ENCODE measurements at regions not wholly inside any gene's neighbourhood (a gene's known extent, or its start where the extent isn't known, plus 50 kb on each side); places are given as distances from the start of the nearest gene placed in this dataset.

DNA sequence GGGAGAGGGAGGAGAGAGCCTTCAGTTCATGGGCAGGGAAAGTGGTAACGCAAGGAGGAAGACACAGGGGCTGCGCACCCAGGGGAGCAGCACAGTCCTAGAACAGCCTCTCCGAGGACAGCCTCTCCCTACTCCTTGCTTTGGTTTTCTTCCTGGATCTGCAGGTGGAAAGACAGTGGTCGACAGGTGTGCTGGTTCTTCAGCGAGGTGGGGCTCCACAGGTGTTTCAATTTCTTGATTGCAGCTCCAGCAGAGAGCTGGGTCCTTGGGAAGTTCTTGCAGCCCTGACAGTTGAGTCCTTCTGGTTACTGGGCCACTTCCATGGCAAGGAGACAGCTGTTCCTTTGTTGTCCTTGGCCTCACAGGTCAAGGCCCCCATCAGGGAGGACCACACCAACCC is 220.7 kb upstream of the NR2F2 start:
- H3K27me3 ChIP-seq, result no peaks in the 10 kb centered on the region
- no peak overlapping the region for H3K27ac ChIP-seq
- H3K4me1 ChIP-seq, result no peaks in the 10 kb centered on the region
- DNase-seq, result no peak
- H3K4me3 ChIP-seq, result no peak overlapping the region
- no peaks in the 10 kb centered on the region for H3K36me3 ChIP-seq
- TF ChIP-seq, protein P1, sequence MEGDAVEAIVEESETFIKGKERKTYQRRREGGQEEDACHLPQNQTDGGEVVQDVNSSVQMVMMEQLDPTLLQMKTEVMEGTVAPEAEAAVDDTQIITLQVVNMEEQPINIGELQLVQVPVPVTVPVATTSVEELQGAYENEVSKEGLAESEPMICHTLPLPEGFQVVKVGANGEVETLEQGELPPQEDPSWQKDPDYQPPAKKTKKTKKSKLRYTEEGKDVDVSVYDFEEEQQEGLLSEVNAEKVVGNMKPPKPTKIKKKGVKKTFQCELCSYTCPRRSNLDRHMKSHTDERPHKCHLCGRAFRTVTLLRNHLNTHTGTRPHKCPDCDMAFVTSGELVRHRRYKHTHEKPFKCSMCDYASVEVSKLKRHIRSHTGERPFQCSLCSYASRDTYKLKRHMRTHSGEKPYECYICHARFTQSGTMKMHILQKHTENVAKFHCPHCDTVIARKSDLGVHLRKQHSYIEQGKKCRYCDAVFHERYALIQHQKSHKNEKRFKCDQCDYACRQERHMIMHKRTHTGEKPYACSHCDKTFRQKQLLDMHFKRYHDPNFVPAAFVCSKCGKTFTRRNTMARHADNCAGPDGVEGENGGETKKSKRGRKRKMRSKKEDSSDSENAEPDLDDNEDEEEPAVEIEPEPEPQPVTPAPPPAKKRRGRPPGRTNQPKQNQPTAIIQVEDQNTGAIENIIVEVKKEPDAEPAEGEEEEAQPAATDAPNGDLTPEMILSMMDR (IDR thresholded peaks at IDR 0.05), result no peak
- intact Hi-C loops (cut with DNase I; ENCODE audit: low total_unique reads), result no loop called here
- H3K9me3 ChIP-seq, result no peaks in the 10 kb centered on the region

DNA sequence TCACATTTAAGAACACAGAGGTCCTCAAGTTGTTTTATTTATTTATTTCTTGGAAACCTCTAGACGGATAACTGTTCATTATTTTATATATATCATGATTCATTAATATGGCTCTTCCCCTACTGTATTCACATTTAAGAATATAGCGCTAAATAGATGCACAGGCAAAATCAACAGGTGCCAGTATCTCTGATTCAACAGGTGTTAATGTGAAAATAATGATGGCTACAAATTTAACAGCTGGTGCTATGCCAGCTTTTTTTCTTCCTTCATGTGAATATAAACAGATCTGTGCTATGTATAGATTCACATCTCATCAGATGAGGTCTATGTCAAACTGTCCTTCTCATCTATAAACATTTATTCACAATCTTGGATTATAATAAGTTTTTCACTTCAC is 218.5 kb upstream of the NR2F2 start:
- intact Hi-C loops (cut with DNase I; ENCODE audit: low total_unique reads), result no loop called here
- no peaks in the 10 kb centered on the region for H3K27me3 ChIP-seq
- no peaks in the 10 kb centered on the region for H3K36me3 ChIP-seq
- no peak for DNase-seq
- no peaks in the 10 kb centered on the region for H3K4me1 ChIP-seq
- TF ChIP-seq, protein P1 (IDR thresholded peaks at IDR 0.05), result no peak
- no peak overlapping the region for H3K4me3 ChIP-seq
- H3K9me3 ChIP-seq, result no peaks in the 10 kb centered on the region
- H3K27ac ChIP-seq, result no peak overlapping the region

DNA sequence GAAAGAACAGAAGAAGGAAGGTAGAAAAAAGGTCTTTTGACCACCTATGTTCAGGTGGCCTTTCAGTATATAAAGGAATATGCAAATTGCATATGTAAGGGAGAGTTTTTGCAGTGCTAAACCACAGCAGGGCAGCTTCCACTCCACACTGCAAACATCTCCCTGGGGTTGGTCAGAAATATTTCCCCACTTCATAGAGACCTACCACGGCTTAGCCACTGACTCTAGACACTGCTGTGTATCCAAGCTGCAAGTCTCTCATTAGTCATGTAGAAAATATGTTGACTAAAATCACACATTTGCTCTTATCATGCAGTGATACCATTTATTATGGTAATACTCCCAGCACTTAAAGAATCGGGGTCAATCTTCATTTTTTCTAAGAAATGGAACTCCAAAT is 214.9 kb upstream of the NR2F2 start:
- H3K4me3 ChIP-seq, result no peak overlapping the region
- H3K4me1 ChIP-seq, result peaks cover 0 to 1% (median 0%) of the 10 kb centered on the region in 4 donors
- H3K9me3 ChIP-seq, result no peaks in the 10 kb centered on the region
- H3K27me3 ChIP-seq, result no peaks in the 10 kb centered on the region
- intact Hi-C loops (cut with DNase I; ENCODE audit: low total_unique reads), result no loop called here
- no peak for DNase-seq
- H3K36me3 ChIP-seq, result no peaks in the 10 kb centered on the region
- TF ChIP-seq, protein P1 (IDR thresholded peaks at IDR 0.05), result no peak
- no peak overlapping the region for H3K27ac ChIP-seq

DNA sequence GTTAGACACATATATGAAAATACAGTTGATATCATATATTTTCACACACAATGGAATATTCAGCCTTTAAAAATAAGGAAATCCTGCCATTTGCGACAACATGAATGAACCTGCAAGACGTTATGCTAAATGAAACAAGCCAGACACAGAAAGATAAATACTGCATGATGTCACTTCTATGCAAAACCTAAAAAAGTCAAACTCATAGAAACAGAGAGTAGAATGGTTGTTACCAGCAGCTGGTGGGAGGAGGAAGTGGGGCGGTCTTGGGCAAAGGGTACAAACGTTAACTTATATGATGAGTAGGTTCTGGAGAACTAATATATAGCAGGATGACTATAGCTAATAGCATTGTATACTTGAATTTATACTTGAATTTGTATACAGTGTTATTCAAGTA is 213.2 kb upstream of the NR2F2 start:
- Histone ChIP-seq H3K4me1 (peaks cover 0 to 18% (median 2%) of the 10 kb centered on the region in 4 donors), H3K36me3 (no peaks in the 10 kb centered on the region), H3K27me3 (no peaks in the 10 kb centered on the region), H3K9me3 (no peaks in the 10 kb centered on the region), H3K27ac (no peak overlapping the region), H3K4me3 (no peak overlapping the region)
- TF ChIP-seq, protein P1 (IDR thresholded peaks at IDR 0.05), result no peak
- DNase-seq, result no peak
- intact Hi-C loops (cut with DNase I; ENCODE audit: low total_unique reads), result no loop called here

DNA sequence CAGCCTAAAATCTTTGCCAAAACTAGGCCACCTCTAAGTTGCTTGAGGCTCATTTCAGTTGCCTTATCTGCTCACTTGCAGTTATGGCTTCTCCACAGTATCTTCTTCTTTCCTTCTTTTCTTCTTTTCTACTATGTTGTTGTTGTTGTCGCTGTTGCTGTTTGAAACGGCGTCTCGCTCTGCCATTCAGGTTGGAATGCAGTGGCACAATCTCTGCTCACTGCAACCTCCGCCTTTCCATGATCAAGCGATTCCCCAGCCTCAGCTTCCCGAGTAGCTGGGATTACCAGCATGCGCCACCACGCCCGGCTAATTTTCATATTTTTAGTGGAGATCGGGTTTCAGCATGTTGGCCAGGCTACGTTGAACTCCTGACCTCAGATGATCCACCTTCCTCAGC is 210.8 kb upstream of the NR2F2 start:
- Histone ChIP-seq H3K27me3 (no peaks in the 10 kb centered on the region), H3K4me3 (no peak overlapping the region), H3K27ac (no peak overlapping the region), H3K4me1 (peaks cover 0 to 18% (median 2%) of the 10 kb centered on the region in 4 donors), H3K36me3 (no peaks in the 10 kb centered on the region), H3K9me3 (no peaks in the 10 kb centered on the region)
- intact Hi-C loops (cut with DNase I; ENCODE audit: low total_unique reads), result no loop called here
- DNase-seq, result no peak
- TF ChIP-seq, protein P1 (IDR thresholded peaks at IDR 0.05), result no peak
